Testis (tissue), 2 donors: ENCODE measurements at regions not wholly inside any gene's neighbourhood (a gene's known extent, or its start where the extent isn't known, plus 50 kb on each side); places are given as distances from the start of the nearest gene placed in this dataset.

Source experiments
- DNase-seq: peaks from one replicate; pipeline ENCODE4 v3.0.0-alpha.2; 2019
- H3K27ac ChIP-seq, 2 donors: fragments of 200-600 bp; sonication (generic); one replicate each; pipeline ENCODE4 v1.5.1; 2019
- H3K27me3 ChIP-seq: fragments of 200-600 bp; sonication (generic); one replicate; pipeline ENCODE4 v1.5.1; 2019
- H3K36me3 ChIP-seq: fragments of 200-600 bp; sonication (generic); one replicate; pipeline ENCODE4 v1.5.1; 2017; ENCODE audit warnings: low read depth; ENCODE audit errors: missing control alignments
- H3K4me1 ChIP-seq: fragments of 200-600 bp; sonication (generic); one replicate; pipeline ENCODE4 v1.5.1; 2019
- H3K4me3 ChIP-seq, 2 donors: fragments of 200-600 bp; sonication (generic); one replicate each; pipeline ENCODE4 v1.5.1; 2017 to 2019
- H3K9me3 ChIP-seq: fragments of 200-600 bp; sonication (generic); one replicate; pipeline ENCODE4 v1.5.1; 2017
- CTCF ChIP-seq, 3 experiments: fragments of 450-650 bp in 2 of 3; fragments of 200-600 bp in 1 of 3; sonication (generic) in 1 of 3; IDR thresholded peaks; one replicate each; pipeline ENCODE4 v1.5.1; 2016 to 2019; ENCODE audit warnings: antibody characterized with exemption in 3 of 3, mild to moderate bottlenecking in 2 of 3, moderate library complexity in 1 of 3
- POLR2A ChIP-seq: fragments of 450-650 bp; IDR thresholded peaks from one replicate; pipeline ENCODE4 v1.6.1; 2017; ENCODE audit warnings: antibody characterized with exemption, mild to moderate bottlenecking, moderate library complexity
- WGBS, 2 donors: methylation state at CpG; one replicate each; pipeline ENCODE4 v1.1.5; 2018; 5-methylcytosine and 5-hydroxymethylcytosine counted together
- intact Hi-C: fragments of 100-400 bp; cut with DNase I; formaldehyde crosslinking; loops from one replicate; pipeline ENCODE4 v1.15.1; 2023; ENCODE audit warnings: low total_unique reads

- Histone ChIP-seq H3K4me3 (no peak overlapping the region), H3K36me3 (no peaks in the 10 kb centered on the region), H3K4me1 (no peaks in the 10 kb centered on the region), H3K9me3 (no peaks in the 10 kb centered on the region), H3K27ac (no peak overlapping the region), H3K27me3 (no peaks in the 10 kb centered on the region)
- DNase-seq, result no peak
- 83 to 93% methylated on average over 4 of the region's 4 CpGs for WGBS, 2 donors
- TF ChIP-seq POLR2A (no peak), CTCF (IDR thresholded peaks at IDR 0.05) (no peak)
- intact Hi-C loops, result no loop called here
Observed at GRCh38 chr10:130407052-130407451, 270.9 kb downstream of the GLRX3 start.

GRCh38 chr10:130409331-130409730, 273.1 kb downstream of the GLRX3 start:
- TF ChIP-seq POLR2A (no peak), CTCF (IDR thresholded peaks at IDR 0.05) (no peak)
- no peak overlapping the region for H3K4me3 ChIP-seq
- H3K27ac ChIP-seq, result no peak overlapping the region
- H3K36me3 ChIP-seq, result no peaks in the 10 kb centered on the region
- no peaks in the 10 kb centered on the region for H3K27me3 ChIP-seq
- DNase-seq, result no peak
- H3K9me3 ChIP-seq, result no peaks in the 10 kb centered on the region
- intact Hi-C loops, result no loop called here
- WGBS, 2 donors, result 55 to 73% methylated on average over 11 of the region's 11 CpGs
- H3K4me1 ChIP-seq, result no peaks in the 10 kb centered on the region

- no peaks in the 10 kb centered on the region for H3K9me3 ChIP-seq
- DNase-seq, result no peak
- intact Hi-C loops, result no loop called here
- H3K4me3 ChIP-seq, result no peak overlapping the region
- no peak for TF ChIP-seq CTCF (IDR thresholded peaks at IDR 0.05)
- TF ChIP-seq POLR2A, result no peak
- no peaks in the 10 kb centered on the region for H3K36me3 ChIP-seq
- no peak overlapping the region for H3K27ac ChIP-seq
- no peaks in the 10 kb centered on the region for H3K27me3 ChIP-seq
- no peaks in the 10 kb centered on the region for H3K4me1 ChIP-seq
- 76 to 81% methylated on average over 10 of the region's 10 CpGs for WGBS, 2 donors
Observed at GRCh38 chr10:130409931-130410330, 273.7 kb downstream of the GLRX3 start.

- no peak for DNase-seq
- H3K36me3 ChIP-seq, result no peaks in the 10 kb centered on the region
- TF ChIP-seq POLR2A (no peak), CTCF (IDR thresholded peaks at IDR 0.05) (no peak)
- no peak overlapping the region for H3K27ac ChIP-seq
- no peaks in the 10 kb centered on the region for H3K9me3 ChIP-seq
- no peaks in the 10 kb centered on the region for H3K27me3 ChIP-seq
- intact Hi-C loops, result no loop called here
- no peak overlapping the region for H3K4me3 ChIP-seq
- 57 to 59% methylated on average over 13 of the region's 13 CpGs for WGBS, 2 donors
- no peaks in the 10 kb centered on the region for H3K4me1 ChIP-seq
Observed at GRCh38 chr10:130411496-130412085, 275.4 kb downstream of the GLRX3 start.

- TF ChIP-seq CTCF (IDR thresholded peaks at IDR 0.05) (no peak), POLR2A (no peak)
- no peaks in the 10 kb centered on the region for H3K27me3 ChIP-seq
- H3K36me3 ChIP-seq, result no peaks in the 10 kb centered on the region
- WGBS, 2 donors, result 67 to 88% methylated on average over 4 to 5 of the region's 5 CpGs
- no peak for DNase-seq
- intact Hi-C loops, result no loop called here
- no peak overlapping the region for H3K27ac ChIP-seq
- no peaks in the 10 kb centered on the region for H3K4me1 ChIP-seq
- no peaks in the 10 kb centered on the region for H3K9me3 ChIP-seq
- no peak overlapping the region for H3K4me3 ChIP-seq
Observed at GRCh38 chr10:130412317-130412716, 276.1 kb downstream of the GLRX3 start.
